ENCODE measurements at regions not wholly inside any gene's neighbourhood (a gene's known extent, or its start where the extent isn't known, plus 50 kb on each side); places are given as distances from the start of the nearest gene placed in this dataset.

- FAIRE-seq (no peak), DNase-seq (ENCODE audit: low read depth in 1 of 2, low spot score in 1 of 2) (no peak), ATAC-seq (no peak)
- WGBS (ENCODE audit: missing lambda C conversion rate) = 0% methylated on average over 2 of the region's 2 CpGs
- H3K27ac ChIP-seq = no peak overlapping the region
- ChIA-PET CTCF (no interaction called here), POLR2A (no interaction called here)
- no peak for TF ChIP-seq RCOR1 (IDR thresholded peaks at IDR 0.05; ENCODE audit: low read depth, low read length)
- H3K4me1 ChIP-seq = no peaks in the 10 kb centered on the region
- no peak overlapping the region for H3K4me3 ChIP-seq
- H3K4me2 ChIP-seq = no peak overlapping the region
- H3K9me3 ChIP-seq = no peaks in the 10 kb centered on the region
Measured at GRCh38 chr3:154779571-154779970, 300.5 kb upstream of the MME start.

GRCh38 chr3:154778057-154778456, 302.1 kb upstream of the MME start:
- no peaks in the 10 kb centered on the region for H3K9me3 ChIP-seq
- TF ChIP-seq TP53 (CRISPR knock-in tag; IDR thresholded peaks at IDR 0.05) (no peak), POLR2AphosphoS2 (conservative IDR thresholded peaks at IDR 0.05; ENCODE audit: low read length) (no peak), MAZ (IDR thresholded peaks at IDR 0.05; ENCODE audit: borderline replicate concordance, low read depth, low read length) (no peak), MYC (IDR thresholded peaks at IDR 0.05; ENCODE audit: borderline replicate concordance, low read length) (no peak), GATA3 (IDR thresholded peaks at IDR 0.05; ENCODE audit: borderline replicate concordance) (no peak), NFE2L2 (conservative IDR thresholded peaks at IDR 0.05; ENCODE audit: low read length) (no peak), JUNB (IDR thresholded peaks at IDR 0.05) (no peak), EHF (CRISPR knock-in tag; IDR thresholded peaks at IDR 0.05) (no peak), ZNF302 (CRISPR knock-in tag; IDR thresholded peaks at IDR 0.05) (no peak), REST (IDR thresholded peaks at IDR 0.05) (no peak), EHMT2 (IDR thresholded peaks at IDR 0.05; ENCODE audit: low read depth) (no peak), SREBF2 (IDR thresholded peaks at IDR 0.05) (no peak), JUN (IDR thresholded peaks at IDR 0.05) (no peak), SMC3 (IDR thresholded peaks at IDR 0.05) (no peak), ZFP36 (IDR thresholded peaks at IDR 0.05; ENCODE audit: borderline replicate concordance, partially characterized antibody) (no peak), RARB (CRISPR knock-in tag; IDR thresholded peaks at IDR 0.05) (no peak), ZC3H11A (IDR thresholded peaks at IDR 0.05) (no peak), EP300 (IDR thresholded peaks at IDR 0.05) (no peak), BHLHE40 (IDR thresholded peaks at IDR 0.05; ENCODE audit: low read depth, low read length) (no peak)
- TF ChIP-seq, protein P1, sequence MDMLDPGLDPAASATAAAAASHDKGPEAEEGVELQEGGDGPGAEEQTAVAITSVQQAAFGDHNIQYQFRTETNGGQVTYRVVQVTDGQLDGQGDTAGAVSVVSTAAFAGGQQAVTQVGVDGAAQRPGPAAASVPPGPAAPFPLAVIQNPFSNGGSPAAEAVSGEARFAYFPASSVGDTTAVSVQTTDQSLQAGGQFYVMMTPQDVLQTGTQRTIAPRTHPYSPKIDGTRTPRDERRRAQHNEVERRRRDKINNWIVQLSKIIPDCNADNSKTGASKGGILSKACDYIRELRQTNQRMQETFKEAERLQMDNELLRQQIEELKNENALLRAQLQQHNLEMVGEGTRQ (IDR thresholded peaks at IDR 0.05) = no peak
- no peak overlapping the region for H3K4me3 ChIP-seq
- no peak overlapping the region for H3K27ac ChIP-seq
- no peaks in the 10 kb centered on the region for H3K4me1 ChIP-seq
- ATAC-seq (no peak), FAIRE-seq (no peak), DNase-seq (ENCODE audit: low read depth in 1 of 2, low spot score in 1 of 2) (no peak)
- POLR2A ChIA-PET = no interaction called here
- CTCF ChIA-PET = no interaction called here
- no peak overlapping the region for H3K4me2 ChIP-seq
- 0% methylated on average over 1 of the region's 1 CpG for WGBS (ENCODE audit: missing lambda C conversion rate)

- ATAC-seq (no peak), FAIRE-seq (no peak), DNase-seq (ENCODE audit: low read depth in 1 of 2, low spot score in 1 of 2) (no peak)
- no peaks in the 10 kb centered on the region for H3K4me1 ChIP-seq
- no peak overlapping the region for H3K4me2 ChIP-seq
- whole genome bisulfite sequencing (ENCODE audit: missing lambda C conversion rate) = under 1% methylated on average over 5 of the region's 5 CpGs
- ChIA-PET CTCF (interaction anchor here (0.6 kb wide), 1 partner anchor 110 kb away, joined by 3 read pairs; no protein-coding TSS in a partner anchor), POLR2A (no interaction called here)
- no peak overlapping the region for H3K27ac ChIP-seq
- H3K9me3 ChIP-seq = no peaks in the 10 kb centered on the region
- no peak overlapping the region for H3K4me3 ChIP-seq
- TF ChIP-seq HOXB5 (CRISPR knock-in tag; IDR thresholded peaks at IDR 0.05) (no peak), MAFK (IDR thresholded peaks at IDR 0.05; ENCODE audit: partially characterized antibody) (no peak), HEYL (CRISPR knock-in tag; IDR thresholded peaks at IDR 0.05) (no peak), KDM5A (IDR thresholded peaks at IDR 0.05) (no peak), RNF2 (IDR thresholded peaks at IDR 0.05; ENCODE audit: borderline replicate concordance, low read depth) (no peak)
- TF ChIP-seq, protein P1 (IDR thresholded peaks at IDR 0.05) = no peak
Measured at GRCh38 chr3:154776549-154777225, 303.4 kb upstream of the MME start.

Measured in A549 (cell line).